Activated effector memory CD4-positive, alpha-beta T cell treated with anti-CD3 and anti-CD28 coated beads, Interleukin-2, amount 50 U/mL, for 16 hours (primary cell): ENCODE measurements at regions not wholly inside any gene's neighbourhood (a gene's known extent, or its start where the extent isn't known, plus 50 kb on each side); places are given as distances from the start of the nearest gene placed in this dataset.

Experiments used
- DNase-seq: peaks from one replicate; pipeline ENCODE4 v3.0.0-alpha.2; 2020

DNA sequence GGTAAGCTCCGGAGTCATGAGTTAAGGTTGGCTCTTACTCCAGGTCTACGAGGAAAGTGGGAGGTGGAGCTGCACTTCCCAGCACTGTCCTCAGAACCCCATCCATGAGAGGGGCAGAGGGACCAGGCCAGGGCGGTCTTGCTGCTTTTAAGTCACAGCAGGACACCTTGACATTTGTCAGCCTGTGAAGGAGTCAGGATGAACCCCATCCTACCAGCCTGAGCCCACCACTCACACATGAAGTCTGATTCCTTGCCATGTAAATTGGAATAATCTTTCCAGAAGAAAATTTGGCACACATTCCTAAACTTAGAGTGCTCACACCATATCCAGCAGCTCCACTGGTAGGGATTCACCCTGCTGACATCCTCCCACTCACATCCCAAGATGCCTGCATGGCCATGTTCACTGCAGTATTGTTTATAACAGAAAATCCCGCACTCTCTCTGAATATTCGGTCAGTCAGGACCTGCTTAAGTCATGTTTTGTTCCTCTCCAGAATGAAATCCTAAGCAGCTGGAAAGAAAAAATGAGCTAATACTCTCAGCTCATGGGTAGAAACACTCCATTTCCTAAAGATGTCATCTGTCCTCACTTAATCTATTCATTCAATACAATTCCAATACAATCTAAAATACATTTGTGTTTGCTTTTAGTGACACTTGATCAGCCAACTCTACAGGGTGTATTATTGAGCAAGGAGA is 79.3 kb upstream of the COL5A1 start:
- peak; percentile 28 for DNase-seq

DNA sequence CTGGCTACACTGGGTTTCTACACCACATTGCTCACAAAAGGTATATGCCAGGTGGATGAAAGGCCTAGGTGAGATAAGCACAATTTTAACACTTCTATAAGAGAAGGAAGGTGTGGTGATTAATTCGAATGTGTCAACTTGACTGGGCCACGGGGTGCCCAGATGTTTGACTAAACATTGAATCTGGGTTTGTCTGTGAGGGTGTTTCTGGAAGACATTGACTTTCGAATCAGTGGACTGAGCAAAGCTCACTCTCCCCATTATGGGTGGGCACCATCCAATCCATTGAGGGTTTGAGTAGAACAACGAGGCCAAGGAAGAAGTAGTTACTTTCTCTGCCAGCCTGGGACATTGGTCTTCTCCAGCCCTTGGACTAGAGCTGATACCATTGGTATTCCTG is 78.2 kb upstream of the COL5A1 start:
- no peak for DNase-seq

DNA sequence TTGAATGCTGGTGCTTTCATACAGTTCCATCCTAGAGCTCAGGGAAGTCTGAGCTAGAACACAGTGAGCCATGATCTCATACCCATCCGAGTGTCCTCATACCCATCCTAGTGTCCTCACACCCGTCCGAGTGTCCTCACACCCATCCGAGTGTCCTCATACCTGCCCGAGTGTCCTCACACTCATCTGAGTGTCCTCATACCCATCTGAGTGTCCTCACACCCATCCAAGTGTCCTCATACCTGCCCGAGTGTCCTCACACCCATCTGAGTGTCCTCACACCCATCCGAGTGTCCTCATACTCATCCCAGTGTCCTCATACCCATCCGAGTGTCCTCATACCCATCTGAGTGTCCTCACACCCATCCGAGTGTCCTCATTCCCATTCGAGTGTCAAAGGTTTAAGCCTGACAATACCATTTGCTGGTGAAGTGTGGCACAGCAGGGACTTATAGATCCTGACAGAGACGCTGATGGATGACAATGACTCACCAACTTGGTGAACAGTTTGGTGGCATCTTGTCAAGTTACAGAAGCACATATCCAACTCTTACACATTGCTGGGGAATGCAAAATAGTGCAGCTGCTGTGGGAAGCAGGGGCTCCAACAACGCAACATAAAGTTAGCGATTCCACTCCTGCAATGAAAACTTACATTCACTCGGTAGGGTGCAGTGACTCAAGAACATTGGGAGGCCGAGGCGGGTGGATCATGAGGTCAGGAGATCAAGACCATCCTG is 77.0 kb upstream of the COL5A1 start:
- DNase-seq, result peak; percentile 37

DNA sequence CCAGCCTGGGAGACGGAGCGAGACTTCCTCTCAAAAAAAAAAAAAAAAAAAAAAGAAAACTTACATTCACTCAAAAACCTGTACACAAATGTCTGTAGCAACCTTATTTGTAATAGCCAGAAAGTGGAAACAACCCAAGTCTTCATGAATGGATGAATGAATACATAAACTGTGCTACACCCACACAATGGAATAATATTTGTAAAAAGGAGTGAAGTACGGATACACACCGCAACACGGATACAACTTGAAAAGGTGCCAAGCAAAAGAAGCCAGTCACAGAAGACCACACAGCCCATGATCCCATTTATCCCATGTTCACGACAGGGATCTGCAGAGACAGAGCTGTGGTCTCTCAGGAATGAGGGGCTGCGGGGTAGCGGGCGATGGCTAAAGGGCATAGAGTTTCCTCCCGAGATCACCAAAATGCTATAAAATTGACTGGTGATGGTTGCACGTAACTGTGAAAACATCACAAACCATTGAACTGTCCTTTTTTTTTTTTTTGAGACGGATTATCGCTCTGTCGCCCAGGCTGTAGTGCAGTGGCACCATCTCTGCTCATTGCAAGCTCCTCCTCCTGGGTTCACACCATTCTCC is 76.2 kb upstream of the COL5A1 start:
- DNase-seq, result no peak

DNA sequence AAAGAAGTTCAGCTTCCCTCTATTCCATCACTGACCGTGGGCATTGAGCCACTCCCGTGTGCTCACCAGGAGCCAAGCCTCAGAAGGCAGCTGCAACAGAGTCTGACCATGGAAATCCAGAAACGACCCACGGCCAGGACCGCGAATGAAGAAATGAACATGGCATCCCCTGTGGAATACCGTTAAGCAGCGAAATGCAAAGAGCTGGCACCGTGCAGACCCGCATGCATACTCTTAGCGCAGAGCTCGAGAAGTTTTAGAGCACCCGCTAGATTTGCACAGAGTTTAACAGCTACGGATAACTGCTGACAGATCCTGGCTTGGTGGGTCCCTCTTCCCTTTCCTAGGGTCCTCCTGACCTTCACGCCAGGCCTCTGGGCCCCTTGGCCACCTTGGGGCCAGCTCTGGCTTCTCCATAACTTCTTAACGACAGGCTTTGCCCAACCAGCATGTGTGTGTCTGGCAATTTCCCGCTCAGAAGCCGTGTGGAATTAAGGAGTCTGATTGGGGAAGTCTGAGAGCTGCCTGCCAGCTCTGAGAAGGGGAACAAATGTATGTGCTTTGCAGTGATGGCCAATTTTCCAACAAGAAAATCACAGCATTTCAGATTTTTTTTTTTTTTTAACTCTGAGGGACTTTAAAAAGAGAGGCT is 75.3 kb upstream of the COL5A1 start:
- peak; percentile 39 for DNase-seq

DNA sequence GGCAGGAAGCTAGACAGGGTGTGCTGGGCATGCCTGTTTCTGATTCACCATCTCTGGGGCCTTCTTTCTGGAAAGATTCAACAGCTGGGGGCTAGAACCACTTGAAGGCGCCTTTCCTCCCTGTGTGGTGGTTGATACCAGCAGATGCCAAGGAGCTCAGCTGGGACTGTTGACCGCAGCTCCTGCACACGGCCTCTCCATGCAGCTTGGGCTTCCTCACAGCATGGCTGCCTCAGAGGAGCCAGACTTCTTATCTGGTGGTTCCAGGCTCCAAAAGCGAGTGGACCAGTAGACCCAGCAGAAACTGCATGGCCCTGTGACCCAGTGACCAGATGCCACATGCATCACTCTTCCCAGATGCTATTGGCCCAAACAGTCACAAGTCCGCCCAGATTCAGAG is 74.7 kb upstream of the COL5A1 start:
- peak; percentile 31 for DNase-seq

DNA sequence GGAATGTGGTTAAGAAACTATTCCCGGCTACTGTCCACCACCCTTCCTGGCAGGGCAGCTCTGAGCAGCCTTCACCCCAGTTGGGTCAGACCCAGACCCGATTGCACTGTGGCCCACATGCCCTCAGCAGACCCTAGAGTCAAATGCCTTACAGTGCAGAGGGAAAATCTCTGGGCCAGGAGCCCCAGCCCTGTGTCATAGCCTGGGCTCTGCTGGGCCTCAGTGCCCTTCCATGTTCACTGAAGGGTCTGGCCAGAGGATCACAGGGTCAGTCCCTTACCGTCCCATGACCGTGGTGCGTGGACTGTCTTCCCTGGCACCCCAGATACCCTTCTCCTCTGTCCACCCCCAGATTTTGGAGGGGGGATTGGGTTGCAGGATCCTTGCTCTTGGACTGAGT is 73.5 kb upstream of the COL5A1 start:
- peak; percentile 31 for DNase-seq

DNA sequence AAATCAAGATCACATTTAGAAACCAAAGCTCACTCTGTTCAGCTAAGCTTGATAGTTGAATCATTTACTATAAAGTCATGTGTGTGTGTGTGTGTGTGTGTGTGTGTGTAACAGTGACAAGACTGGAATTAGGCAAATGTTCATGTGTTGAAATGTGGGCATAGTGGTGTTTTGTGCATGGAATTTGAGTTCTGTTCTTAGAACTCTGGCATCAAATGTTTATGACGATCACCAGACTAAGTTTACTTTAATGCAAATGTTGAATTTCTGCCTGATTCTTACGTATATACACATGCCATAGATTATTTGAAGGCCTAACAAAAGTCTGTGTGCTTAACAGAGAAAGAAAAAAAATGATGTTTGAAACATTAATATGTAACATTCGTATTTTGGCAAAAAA is 72.8 kb upstream of the COL5A1 start:
- no peak for DNase-seq

DNA sequence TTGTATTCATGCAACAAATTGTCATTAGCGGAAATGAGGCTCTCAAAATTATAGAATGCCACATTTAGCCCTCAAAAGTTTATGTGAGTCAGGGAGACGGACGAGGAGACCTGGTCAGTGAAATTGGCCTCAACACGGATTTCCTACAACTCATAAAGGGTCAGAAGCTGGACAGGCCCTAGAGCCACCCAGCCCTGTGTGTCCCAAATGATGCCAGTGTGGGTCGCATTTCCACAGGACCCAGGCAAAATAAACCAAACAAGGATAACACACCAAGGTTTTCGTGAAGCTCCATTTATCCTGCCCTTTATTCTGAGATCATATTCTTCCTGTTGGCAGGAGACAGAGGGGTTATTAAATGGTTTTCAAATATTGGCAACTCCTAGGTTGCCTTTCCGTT is 72.0 kb upstream of the COL5A1 start:
- no peak for DNase-seq

DNA sequence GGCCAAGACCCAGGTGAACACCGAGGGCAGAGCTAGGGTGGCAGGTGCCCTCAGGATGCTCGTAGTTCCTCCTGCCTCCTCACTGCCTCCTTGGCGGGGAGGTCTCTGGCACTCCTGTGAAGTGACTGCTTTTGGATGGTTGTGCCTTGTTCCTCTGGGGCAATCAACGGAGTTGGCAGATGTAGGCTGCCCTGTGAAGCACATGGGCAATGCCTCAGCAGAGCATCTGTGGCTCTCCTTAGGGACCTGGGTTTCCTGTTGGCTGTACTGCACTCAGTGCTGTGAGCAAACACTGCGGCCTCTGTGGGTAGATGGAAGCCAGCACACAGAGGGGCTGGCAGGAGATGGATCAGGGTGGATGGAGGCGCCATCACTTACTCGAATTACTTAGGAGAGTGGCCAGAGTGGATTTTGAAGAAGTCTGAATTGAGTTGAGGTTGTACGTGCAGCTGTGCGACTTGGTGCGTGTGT is 71.4 kb upstream of the COL5A1 start:
- peak; percentile 59 for DNase-seq

DNA sequence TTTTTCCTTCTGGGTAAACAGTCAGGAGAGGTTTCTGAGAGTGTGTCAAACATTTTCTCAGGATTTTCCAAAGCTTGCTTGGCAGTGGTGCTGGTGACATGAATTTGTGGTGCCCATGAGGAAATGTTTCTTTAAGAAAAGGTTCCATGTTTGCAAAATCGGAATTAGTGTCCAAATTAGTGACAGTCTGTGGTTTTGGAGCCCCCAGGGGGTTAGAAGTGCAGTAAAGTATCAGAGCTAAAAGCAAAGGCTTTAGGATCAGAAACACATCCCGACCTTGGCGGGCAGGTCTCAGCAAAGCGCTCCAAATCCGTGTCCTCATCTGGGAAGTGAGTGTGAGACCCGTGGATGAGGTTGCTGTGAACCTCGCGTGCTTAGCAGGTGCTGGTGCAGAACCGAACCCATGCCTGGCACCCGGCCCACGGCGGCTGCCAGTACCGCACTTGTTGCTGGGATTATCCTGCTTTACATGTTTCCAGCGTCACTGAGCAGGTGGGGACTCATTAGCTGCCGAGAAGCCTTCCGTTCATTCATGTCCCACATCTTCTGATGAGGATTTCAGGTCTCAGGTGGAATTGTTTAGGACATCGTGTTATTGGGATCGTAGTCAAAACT is 70.8 kb upstream of the COL5A1 start:
- peak; percentile 55 for DNase-seq

DNA sequence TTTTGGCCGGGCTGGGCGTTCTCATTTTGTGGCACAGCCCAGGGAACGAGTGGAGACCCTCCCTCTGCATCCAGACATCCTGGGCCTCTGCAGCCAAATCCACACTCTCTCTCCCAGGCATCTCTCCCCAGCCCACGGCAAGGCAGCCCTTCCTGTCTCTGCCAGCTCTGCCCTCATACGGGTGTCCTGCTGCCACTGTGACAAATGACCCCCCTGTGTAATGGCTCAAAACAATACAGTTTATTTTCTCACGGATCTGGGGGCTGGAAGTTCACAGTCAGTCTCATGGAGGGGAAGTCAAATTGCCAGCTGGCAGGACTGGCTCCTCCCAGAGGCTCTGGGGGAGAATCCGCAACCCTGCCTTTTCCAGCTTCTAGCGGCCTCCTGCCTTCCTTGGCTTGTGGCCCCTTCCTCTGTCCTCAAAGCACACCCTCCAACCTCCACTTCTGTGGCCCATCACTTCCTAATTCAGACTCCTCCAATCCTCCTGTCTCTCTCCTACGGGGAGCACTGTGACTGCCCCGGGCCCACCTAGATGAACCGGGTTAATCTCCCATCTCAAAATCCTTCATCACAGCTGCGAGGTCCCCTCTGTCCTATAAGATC is 70.2 kb upstream of the COL5A1 start:
- peak; percentile 28 for DNase-seq

DNA sequence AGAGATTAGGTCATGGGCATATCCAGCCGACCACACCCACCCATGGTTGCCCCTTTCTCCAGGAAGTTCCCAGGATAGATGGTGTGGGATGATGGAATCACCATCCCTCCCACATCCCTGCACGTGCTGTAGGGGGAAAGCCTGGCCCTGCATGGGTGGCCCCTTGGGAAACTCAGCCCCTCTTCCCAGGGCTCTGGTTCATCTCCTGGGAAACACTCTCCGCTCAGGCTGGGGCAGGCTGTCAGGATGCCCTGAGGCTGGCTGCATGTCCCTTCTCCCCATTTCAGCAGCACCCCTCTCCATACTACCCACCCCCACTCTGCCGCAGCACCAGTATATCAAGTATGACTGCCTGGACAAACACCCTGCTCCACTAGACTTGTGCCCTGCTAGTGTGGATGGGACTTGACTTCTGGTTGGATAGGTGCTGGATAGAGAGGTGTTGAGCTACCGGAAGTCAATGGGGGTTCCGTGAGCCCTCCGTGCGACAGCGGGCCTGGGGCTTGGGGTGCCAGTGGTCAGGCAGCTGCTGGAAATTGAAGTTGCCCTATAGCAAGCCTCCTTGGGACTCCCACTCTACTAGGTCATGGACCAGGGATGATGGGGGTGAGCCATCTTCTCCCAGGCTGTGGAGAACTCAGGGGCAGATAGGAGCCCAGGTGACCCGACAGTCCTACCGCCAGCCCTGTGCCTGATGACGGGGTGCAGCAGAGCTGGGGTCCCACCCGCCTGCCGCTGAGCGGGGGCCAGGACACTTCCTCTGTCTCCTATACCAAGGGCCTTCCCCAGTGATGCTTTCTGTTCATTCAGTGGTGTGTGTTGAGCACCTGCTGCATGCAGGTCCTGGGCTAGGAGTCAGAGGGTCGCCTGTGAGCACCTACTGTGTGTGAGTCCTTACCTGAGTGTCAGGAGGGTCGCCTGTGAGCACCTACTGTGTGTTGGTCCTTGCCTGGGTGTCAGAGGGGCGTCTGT is 69.4 kb upstream of the COL5A1 start:
- peak; percentile 61 for DNase-seq

DNA sequence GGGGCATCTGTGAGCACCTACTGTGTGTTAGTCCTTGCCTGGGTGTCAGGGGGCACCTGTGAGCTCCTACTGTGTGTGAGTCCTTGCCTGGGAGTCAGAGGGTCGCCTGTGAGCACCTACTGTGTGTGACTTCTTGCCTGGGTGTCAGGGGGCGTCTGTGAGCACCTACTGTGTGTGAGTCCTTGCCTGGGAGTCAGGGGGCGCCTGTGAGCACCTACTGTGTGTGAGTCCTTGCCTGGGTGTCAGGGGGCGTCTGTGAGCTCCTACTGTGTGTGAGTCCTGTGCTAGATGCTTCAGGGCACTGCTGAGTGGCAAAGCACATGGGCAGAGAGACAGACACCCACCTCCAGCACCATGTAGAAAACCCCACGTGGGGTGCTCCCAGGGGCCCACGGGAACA is 66.9 kb upstream of the COL5A1 start:
- peak; percentile 46 for DNase-seq

DNA sequence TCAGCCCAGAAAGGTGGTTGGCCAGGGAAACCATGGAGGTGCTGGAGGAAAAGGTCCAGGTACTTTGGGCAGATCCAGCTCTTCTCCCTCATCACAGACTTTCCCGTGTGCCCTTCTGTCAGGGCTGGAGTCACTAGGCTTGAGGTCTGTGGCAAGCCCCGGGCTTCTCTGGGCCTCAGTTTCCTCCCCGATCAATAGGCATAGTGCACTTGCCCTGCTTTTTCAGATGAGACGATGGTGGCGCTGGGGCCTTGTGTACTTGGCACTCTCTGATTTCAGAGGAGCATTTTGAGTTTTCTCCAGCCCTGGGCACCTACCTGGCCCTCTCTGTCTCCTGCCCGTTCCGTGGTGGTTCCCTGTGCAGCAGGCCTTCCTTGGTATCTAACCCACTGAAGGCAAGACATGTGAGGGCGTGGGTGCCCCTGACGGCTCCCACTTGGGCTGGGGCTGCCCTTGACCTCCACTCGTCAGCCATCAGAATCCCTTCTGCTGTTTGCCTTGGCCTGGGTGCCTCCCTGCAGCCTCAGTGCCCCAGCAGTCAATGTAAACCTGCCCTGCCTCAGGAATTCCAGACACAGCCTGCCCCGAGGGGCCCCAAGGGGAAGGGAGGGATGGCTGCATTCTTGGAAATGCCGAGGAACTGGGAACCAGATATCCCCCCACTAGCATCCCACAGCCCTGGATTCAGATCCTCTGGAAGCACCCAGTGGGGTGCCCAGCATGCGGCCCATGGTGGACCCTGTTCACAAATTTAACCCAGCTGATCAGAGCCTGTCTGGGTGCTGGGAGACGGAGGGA is 66.3 kb upstream of the COL5A1 start:
- peak; percentile 37 for DNase-seq

DNA sequence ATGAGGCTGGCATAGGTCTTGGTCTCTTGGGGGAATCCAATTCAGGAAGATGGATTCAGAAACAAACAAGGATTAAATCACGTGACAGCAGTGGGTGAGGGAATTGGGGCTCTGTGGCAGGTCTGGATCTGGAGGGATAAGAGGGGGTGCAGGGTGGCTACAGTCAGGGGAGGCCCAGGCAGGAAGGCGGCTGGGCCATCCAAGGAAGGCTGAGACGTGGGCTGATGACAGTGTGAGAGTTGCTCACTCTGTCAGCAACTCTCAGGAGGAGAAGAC is 65.8 kb upstream of the COL5A1 start:
- DNase-seq, result peak; percentile 17

DNA sequence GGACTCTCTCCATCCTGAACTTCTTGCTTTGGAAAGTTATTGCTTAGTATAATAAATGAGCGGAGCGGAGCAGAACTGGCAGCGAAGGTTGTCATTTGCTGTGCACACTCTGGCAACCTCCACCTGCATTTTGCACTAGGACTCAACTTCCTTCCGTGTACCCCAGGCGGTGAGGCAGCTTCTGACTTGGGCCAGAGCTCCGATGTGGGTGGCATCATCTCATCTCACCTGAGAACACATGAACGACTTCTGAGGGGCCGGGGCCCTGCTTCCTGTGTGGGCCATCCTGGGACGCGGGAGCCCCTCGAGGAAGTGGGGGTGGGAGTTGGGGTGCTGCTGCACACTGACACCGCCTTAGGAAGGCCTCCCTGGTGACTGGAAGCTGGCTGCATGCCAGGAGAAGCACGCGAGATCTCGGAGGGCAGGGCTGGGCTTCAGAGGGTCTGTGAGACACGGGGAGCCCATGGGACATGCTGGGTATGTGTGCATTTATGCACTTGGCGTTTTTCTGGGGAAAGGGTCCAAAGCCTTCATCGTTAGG is 56.5 kb upstream of the COL5A1 start:
- DNase-seq, result peak; percentile 46

DNA sequence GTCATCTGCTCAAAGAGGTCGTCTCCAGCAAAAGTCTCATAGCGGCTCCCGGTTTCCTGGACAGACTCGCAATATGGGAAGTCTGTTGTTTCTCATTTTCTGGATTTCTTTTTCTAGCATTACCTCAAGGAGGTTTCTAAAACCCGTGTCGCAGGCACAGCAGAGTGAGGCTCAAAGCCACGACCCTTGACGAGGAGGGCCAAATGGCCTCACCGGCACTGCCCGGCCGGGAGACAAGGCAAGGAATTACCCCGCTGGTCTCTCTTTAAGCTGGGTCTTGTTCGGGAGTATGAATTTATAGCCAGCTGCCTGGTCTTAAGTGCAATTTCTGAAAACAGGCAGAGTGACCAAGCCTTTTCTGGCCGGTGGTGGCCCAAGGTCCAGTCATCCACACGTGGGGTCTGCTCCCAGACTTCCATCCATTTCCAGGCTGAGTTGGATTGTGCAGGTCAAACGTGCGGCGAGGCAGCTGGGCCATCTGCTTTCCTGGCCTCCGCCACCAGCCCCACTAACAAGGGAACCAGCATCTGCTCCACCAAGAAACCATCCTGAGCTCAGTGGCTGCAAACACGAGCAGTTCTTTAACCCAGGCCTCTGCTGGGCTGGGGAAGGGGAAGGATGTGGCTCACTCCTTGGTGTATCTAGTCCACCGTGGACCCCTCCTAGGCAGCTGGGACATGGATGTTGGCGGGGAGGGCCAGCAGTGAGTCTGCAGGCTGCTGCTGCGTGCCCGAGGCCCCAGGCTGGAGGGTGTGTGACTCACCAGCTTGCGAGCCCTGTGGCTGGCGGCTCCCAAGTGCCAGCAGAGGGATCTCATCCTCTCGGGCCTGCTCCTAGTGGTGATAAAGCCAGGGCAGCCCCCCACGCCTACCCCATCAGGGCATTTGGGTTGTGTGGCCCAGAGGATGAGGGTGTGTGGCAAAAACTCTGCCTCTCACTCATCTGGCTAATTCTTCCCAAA is 55.6 kb upstream of the COL5A1 start:
- peak; percentile 43 for DNase-seq

DNA sequence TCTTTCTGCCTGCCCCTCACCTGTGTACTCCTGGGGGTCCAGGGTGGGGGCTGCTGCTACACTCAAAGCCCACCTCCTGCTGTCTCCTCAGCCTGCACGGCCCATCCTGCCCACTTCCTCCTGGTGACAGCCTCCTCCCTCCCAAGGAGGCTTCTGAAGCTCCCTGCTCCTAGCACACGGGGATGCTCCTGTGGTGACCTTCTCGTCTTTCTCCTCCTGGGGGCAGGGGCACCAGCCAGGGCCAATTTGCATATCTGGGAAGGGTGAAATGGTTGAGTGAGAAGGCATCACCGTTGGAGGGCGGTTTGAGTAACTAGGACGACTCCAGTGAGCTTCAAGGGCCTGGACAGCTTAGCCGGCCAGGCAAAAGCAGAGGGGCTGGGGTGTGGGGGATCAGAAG is 51.9 kb upstream of the COL5A1 start:
- DNase-seq, result peak; percentile 13
